ENCODE measurements at regions not wholly inside any gene's neighbourhood (a gene's known extent, or its start where the extent isn't known, plus 50 kb on each side); places are given as distances from the start of the nearest gene placed in this dataset.

- no peaks in the 10 kb centered on the region for H3K9me3 Mint-ChIP-seq
- Histone ChIP-seq H3K4me1 (ENCODE audit: insufficient read depth) (no peaks in the 10 kb centered on the region), H3K4me2 (no peak overlapping the region), H4K20me1 (replicated peaks; ENCODE audit: insufficient read depth) (no peaks in the 10 kb centered on the region), H3F3A (replicated peaks; ENCODE audit: low read depth) (no peaks in the 10 kb centered on the region), H3K36me3 (ENCODE audit: insufficient read depth) (no peaks in the 10 kb centered on the region), H3K27ac (ENCODE audit: low read depth) (no peak overlapping the region), H3K79me2 (replicated peaks; ENCODE audit: insufficient read depth) (no peaks in the 10 kb centered on the region), H2AFZ (no peak overlapping the region), H3K27me3 (ENCODE audit: insufficient read depth) (no peaks in the 10 kb centered on the region), H3K9me2 (ENCODE audit: insufficient read depth) (no peaks in the 10 kb centered on the region; the same call in 1 of the 2 replicates), H3K4me3 (no peak overlapping the region)
- TF ChIP-seq ZNF462 (CRISPR knock-in tag; IDR thresholded peaks at IDR 0.05) (no peak), CREB1 (CRISPR knock-in tag; IDR thresholded peaks at IDR 0.05; ENCODE audit: low read depth) (no peak), NANOG (IDR thresholded peaks at IDR 0.05; ENCODE audit: borderline replicate concordance) (no peak), EZH2 (IDR thresholded peaks at IDR 0.05; ENCODE audit: low read depth, unreplicated experiment) (no peak), ZNF114 (CRISPR knock-in tag; IDR thresholded peaks at IDR 0.05) (no peak), REST (IDR thresholded peaks at IDR 0.05; ENCODE audit: unreplicated experiment) (no peak), JUNB (IDR thresholded peaks at IDR 0.05; ENCODE audit: unreplicated experiment) (no peak), ZNF331 (CRISPR knock-in tag; IDR thresholded peaks at IDR 0.05; ENCODE audit: low read depth) (no peak)
- TF ChIP-seq, protein P1, sequence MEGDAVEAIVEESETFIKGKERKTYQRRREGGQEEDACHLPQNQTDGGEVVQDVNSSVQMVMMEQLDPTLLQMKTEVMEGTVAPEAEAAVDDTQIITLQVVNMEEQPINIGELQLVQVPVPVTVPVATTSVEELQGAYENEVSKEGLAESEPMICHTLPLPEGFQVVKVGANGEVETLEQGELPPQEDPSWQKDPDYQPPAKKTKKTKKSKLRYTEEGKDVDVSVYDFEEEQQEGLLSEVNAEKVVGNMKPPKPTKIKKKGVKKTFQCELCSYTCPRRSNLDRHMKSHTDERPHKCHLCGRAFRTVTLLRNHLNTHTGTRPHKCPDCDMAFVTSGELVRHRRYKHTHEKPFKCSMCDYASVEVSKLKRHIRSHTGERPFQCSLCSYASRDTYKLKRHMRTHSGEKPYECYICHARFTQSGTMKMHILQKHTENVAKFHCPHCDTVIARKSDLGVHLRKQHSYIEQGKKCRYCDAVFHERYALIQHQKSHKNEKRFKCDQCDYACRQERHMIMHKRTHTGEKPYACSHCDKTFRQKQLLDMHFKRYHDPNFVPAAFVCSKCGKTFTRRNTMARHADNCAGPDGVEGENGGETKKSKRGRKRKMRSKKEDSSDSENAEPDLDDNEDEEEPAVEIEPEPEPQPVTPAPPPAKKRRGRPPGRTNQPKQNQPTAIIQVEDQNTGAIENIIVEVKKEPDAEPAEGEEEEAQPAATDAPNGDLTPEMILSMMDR (conservative IDR thresholded peaks at IDR 0.05; ENCODE audit: low read depth in 2 of 2) = no peak
- peaks cover 4% of the 10 kb centered on the region; the same call in 2 of the 3 replicates for H3K4me1 Mint-ChIP-seq
- no peak for DNase-seq (ENCODE audit: low spot score)
- H3K27ac Mint-ChIP-seq = no peak overlapping the region
- no peak for ATAC-seq
- no peaks in the 10 kb centered on the region for H3K27me3 Mint-ChIP-seq (ENCODE audit: insufficient read depth, low read depth, poor library complexity)
- no peak overlapping the region for H3K4me3 Mint-ChIP-seq
- H3K36me3 Mint-ChIP-seq (ENCODE audit: low read depth) = no peaks in the 10 kb centered on the region
These were observed 1199.0 kb upstream of the CDH6 start for GRCh38 chr5:29994519-29994918.

Data from GM23338 (cell line).